BJ (cell line): ENCODE measurements at regions not wholly inside any gene's neighbourhood (a gene's known extent, or its start where the extent isn't known, plus 50 kb on each side); places are given as distances from the start of the nearest gene placed in this dataset.

Experiments
- CTCF ChIA-PET: fragments of 350-600 bp; formaldehyde crosslinking; extraction: SDS; loops from one replicate; lab custom pipeline; 2021; ENCODE audit warnings: antibody characterized with exemption, inconsistent platforms; lab: Yijun Ruan, JAX
- POLR2A ChIA-PET: fragments of 300-600 bp; sonication (Branson Sonifier 250); formaldehyde crosslinking; extraction: SDS; loops from one replicate; lab custom pipeline; 2021; ENCODE audit warnings: antibody characterized with exemption; lab: Charles Lee
- DNase-seq: peaks from one replicate; pipeline ENCODE4 v3.0.0-alpha.2; 2011; ENCODE audit warnings: low read depth
- H3K27me3 ChIP-seq: 2 replicates; pipeline ENCODE4 v1.6.0; 2011; ENCODE audit warnings: low read length; ENCODE audit not compliant: control insufficient read depth, insufficient read depth
- H3K36me3 ChIP-seq: 2 replicates; pipeline ENCODE4 v1.5.1; 2011; ENCODE audit warnings: low read length; ENCODE audit not compliant: control insufficient read depth, insufficient read depth
- H3K4me3 ChIP-seq: 2 replicates; pipeline ENCODE4 v1.5.1; 2011; ENCODE audit warnings: low read depth, mild to moderate bottlenecking, control low read depth, low read length
- TF ChIP-seq, protein P1 (sequence below): IDR thresholded peaks from 2 replicates; pipeline ENCODE4 v1.5.1; 2011; ENCODE audit warnings: low read depth, mild to moderate bottlenecking, control low read depth, inconsistent platforms, low read length, moderate library complexity; ENCODE audit not compliant: insufficient read depth

DNA sequence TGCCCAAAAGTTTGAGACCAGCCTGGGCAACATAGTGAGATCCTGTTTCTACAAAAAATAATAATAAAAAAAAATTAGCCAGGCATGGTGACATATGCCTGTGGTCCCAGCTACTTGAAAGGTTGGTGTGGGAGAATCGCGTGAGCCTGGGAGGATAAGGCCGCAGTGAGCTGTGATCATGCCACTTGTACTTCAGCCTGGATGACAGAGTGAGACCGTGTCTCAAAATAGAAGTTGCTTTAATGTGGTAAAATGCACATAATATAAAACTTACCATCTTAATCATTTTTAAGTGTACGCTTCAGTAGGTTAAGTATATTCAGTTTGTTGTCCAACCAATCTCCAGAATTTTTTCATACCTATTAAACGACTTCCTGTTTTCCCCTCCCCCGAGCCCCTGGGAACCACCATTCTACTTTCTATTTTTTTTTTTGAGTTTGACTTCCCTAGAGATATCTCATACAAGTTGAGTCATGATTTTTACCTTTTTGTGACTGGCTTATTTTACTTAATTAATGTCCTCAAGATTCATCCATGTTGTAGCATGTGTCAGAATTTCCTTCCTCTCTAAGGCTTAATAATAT lies 120.1 kb upstream of the POC5 start:
- POLR2A ChIA-PET: no interaction called here
- no peaks in the 10 kb centered on the region for H3K27me3 ChIP-seq
- no peaks in the 10 kb centered on the region for H3K36me3 ChIP-seq
- H3K4me3 ChIP-seq: no peak overlapping the region
- TF ChIP-seq, protein P1, sequence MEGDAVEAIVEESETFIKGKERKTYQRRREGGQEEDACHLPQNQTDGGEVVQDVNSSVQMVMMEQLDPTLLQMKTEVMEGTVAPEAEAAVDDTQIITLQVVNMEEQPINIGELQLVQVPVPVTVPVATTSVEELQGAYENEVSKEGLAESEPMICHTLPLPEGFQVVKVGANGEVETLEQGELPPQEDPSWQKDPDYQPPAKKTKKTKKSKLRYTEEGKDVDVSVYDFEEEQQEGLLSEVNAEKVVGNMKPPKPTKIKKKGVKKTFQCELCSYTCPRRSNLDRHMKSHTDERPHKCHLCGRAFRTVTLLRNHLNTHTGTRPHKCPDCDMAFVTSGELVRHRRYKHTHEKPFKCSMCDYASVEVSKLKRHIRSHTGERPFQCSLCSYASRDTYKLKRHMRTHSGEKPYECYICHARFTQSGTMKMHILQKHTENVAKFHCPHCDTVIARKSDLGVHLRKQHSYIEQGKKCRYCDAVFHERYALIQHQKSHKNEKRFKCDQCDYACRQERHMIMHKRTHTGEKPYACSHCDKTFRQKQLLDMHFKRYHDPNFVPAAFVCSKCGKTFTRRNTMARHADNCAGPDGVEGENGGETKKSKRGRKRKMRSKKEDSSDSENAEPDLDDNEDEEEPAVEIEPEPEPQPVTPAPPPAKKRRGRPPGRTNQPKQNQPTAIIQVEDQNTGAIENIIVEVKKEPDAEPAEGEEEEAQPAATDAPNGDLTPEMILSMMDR: no peak
- CTCF ChIA-PET: no interaction called here
- no peak for DNase-seq

DNA sequence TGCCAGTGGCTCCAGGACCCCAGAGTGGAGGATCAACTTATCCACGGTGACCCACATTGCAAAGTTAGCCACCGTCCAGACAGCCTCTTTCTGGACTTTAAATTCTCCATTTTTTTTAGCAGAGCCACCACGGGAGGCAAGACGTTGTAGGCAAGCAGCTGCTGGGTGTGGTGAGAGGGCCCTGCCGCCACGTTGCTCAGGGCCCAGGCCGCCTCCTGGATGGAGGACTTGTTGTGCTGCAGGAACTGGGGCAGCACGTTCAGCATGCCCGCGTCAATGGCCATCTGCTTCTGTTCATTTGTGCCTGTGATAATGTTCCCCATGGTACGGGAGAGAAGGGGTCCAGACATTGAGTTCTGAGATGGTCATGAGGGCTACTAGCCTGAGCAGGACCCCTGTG lies 114.3 kb upstream of the POC5 start:
- TF ChIP-seq, protein P1: no peak
- H3K4me3 ChIP-seq: no peak overlapping the region
- H3K27me3 ChIP-seq: no peaks in the 10 kb centered on the region
- ChIA-PET CTCF (no interaction called here), POLR2A (no interaction called here)
- no peak for DNase-seq
- no peaks in the 10 kb centered on the region for H3K36me3 ChIP-seq

DNA sequence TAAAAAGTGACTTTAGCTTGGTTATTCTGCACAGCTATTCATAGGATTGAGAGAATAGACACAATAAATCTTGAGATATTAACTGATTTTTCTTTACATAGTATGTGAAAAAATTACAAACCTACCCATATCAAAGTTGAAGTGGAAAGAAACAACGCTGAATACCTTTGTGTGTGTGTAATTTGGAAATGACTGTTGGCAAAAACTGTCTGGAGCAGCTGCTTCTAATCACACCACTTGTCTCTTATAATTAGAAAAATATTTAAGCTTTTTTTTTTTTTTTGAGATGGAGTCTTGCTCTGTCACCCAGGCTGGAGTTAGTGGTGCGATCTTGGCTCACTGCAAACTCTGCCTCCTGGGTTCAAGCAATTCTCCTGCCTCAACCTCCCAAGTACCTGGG lies 110.8 kb upstream of the POC5 start:
- ChIA-PET POLR2A (no interaction called here), CTCF (no interaction called here)
- H3K36me3 ChIP-seq: no peaks in the 10 kb centered on the region
- H3K4me3 ChIP-seq: no peak overlapping the region
- H3K27me3 ChIP-seq: no peaks in the 10 kb centered on the region
- no peak for DNase-seq
- TF ChIP-seq, protein P1: no peak

DNA sequence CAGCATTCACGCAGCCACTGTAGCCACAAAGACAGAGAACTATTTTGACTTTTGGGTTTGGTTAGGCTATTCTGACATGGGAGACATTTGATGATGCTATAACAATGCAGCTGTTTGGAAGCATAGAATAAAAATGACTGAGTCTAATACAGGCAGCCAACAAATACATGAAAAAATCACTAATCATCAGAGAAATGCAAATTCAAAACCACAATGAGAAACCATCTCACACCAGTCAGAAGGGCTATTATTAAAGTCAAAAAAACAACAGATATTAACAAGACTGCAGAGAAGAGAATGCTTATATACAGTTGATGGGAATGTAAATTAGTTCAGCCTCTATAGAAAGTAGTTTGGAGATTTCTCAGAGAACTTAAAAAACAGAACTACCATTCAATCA lies 107.1 kb upstream of the POC5 start:
- Histone ChIP-seq H3K36me3 (no peaks in the 10 kb centered on the region), H3K27me3 (no peaks in the 10 kb centered on the region), H3K4me3 (no peak overlapping the region)
- ChIA-PET POLR2A (no interaction called here), CTCF (no interaction called here)
- DNase-seq: no peak
- TF ChIP-seq, protein P1: no peak

DNA sequence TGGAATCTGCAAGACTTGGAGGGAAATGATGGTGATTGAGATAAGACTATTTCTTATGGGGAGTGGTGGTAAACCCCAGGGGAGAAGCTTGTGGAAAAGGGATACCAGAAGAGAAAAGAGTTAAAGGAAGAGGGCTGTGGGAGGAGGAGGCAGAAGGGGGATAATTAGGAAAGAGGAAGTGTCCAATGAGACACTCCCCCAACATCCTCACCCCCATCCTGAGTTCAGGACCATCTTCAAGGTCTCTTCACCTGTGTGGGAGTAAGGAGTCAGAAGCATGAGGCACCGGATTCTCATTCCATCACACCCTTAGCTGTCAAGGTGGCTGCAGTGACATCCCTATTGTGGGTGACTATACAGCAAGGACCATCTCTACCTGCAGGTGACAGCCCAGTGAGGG lies 106.6 kb upstream of the POC5 start:
- no peaks in the 10 kb centered on the region for H3K27me3 ChIP-seq
- CTCF ChIA-PET: no interaction called here
- no peak overlapping the region for H3K4me3 ChIP-seq
- no peak for DNase-seq
- H3K36me3 ChIP-seq: no peaks in the 10 kb centered on the region
- POLR2A ChIA-PET: no interaction called here
- TF ChIP-seq, protein P1: no peak
